ENCODE measurements at regions not wholly inside any gene's neighbourhood (a gene's known extent, or its start where the extent isn't known, plus 50 kb on each side); places are given as distances from the start of the nearest gene placed in this dataset.

GRCh38 chr21:32183396-32183795 lies 95.5 kb downstream of the MIS18A start:
- no peak for TF ChIP-seq CTCF (IDR thresholded peaks at IDR 0.05)
- Mint-ChIP-seq H3K27ac (no peak overlapping the region), H3K4me3 (no peak overlapping the region), H3K27me3 (ENCODE audit: low read depth in 2 of 2) (peaks cover 12 to 27% of the 10 kb centered on the region in 2 donors), H3K9me3 (no peaks in the 10 kb centered on the region), H3K36me3 (no peaks in the 10 kb centered on the region), H3K4me1 (no peaks in the 10 kb centered on the region)
- no peaks in the 10 kb centered on the region for H3K9me3 ChIP-seq (ENCODE audit: control insufficient read depth, insufficient read depth, low read length)
- ATAC-seq = no peak
- H3K36me3 ChIP-seq (ENCODE audit: control insufficient read depth, insufficient read depth, low read length) = no peaks in the 10 kb centered on the region
- H3K27me3 ChIP-seq (ENCODE audit: control insufficient read depth, insufficient read depth, low read length) = no peaks in the 10 kb centered on the region
- intact Hi-C loops (cut with micrococcal nuclease) = no loop called here
- no peak for DNase-seq
- H3K4me3 ChIP-seq (ENCODE audit: low read length) = no peak overlapping the region
- H3K27ac ChIP-seq (ENCODE audit: low read length) = no peak overlapping the region
- no peaks in the 10 kb centered on the region for H3K4me1 ChIP-seq (ENCODE audit: control insufficient read depth, insufficient read depth, low read length)

- intact Hi-C loops (cut with micrococcal nuclease) = no loop called here
- no peak overlapping the region for H3K27ac Mint-ChIP-seq
- ATAC-seq (no peak), DNase-seq (no peak)
- Histone ChIP-seq H3K4me1 (ENCODE audit: control insufficient read depth, insufficient read depth, low read length) (no peaks in the 10 kb centered on the region), H3K9me3 (ENCODE audit: control insufficient read depth, insufficient read depth, low read length) (no peaks in the 10 kb centered on the region), H3K4me3 (ENCODE audit: low read length) (no peak overlapping the region), H3K27ac (ENCODE audit: low read length) (no peak overlapping the region), H3K27me3 (ENCODE audit: control insufficient read depth, insufficient read depth, low read length) (no peaks in the 10 kb centered on the region), H3K36me3 (ENCODE audit: control insufficient read depth, insufficient read depth, low read length) (no peaks in the 10 kb centered on the region)
- no peaks in the 10 kb centered on the region for H3K36me3 Mint-ChIP-seq
- H3K4me1 Mint-ChIP-seq = no peaks in the 10 kb centered on the region
- no peak for TF ChIP-seq CTCF (IDR thresholded peaks at IDR 0.05)
- H3K4me3 Mint-ChIP-seq = no peak overlapping the region
- H3K9me3 Mint-ChIP-seq = no peaks in the 10 kb centered on the region
- 94% methylated on average over 5 of the region's 5 CpGs for WGBS (ENCODE audit: insufficient coverage)
- peaks cover 11 to 22% of the 10 kb centered on the region in 2 donors for H3K27me3 Mint-ChIP-seq (ENCODE audit: low read depth in 2 of 2)
Observed at GRCh38 chr21:32182449-32182848, 96.4 kb downstream of the MIS18A start.

GRCh38 chr21:32181457-32181856 lies 97.4 kb downstream of the MIS18A start:
- DNase-seq = no peak
- no peaks in the 10 kb centered on the region for H3K4me1 ChIP-seq (ENCODE audit: control insufficient read depth, insufficient read depth, low read length)
- H3K27me3 ChIP-seq (ENCODE audit: control insufficient read depth, insufficient read depth, low read length) = no peaks in the 10 kb centered on the region
- H3K9me3 ChIP-seq (ENCODE audit: control insufficient read depth, insufficient read depth, low read length) = no peaks in the 10 kb centered on the region
- Mint-ChIP-seq H3K4me3 (no peak overlapping the region), H3K27ac (no peak overlapping the region), H3K9me3 (no peaks in the 10 kb centered on the region), H3K4me1 (no peaks in the 10 kb centered on the region), H3K36me3 (no peaks in the 10 kb centered on the region), H3K27me3 (ENCODE audit: low read depth in 2 of 2) (peaks cover 10 to 20% of the 10 kb centered on the region in 2 donors)
- no peak overlapping the region for H3K4me3 ChIP-seq (ENCODE audit: low read length)
- TF ChIP-seq CTCF (IDR thresholded peaks at IDR 0.05) = no peak
- no peaks in the 10 kb centered on the region for H3K36me3 ChIP-seq (ENCODE audit: control insufficient read depth, insufficient read depth, low read length)
- intact Hi-C loops (cut with micrococcal nuclease) = no loop called here
- ATAC-seq = no peak
- no peak overlapping the region for H3K27ac ChIP-seq (ENCODE audit: low read length)
- WGBS (ENCODE audit: insufficient coverage) = 81% methylated on average over 1 of the region's 1 CpG

- Histone ChIP-seq H3K27me3 (ENCODE audit: control insufficient read depth, insufficient read depth, low read length) (peaks cover 5% of the 10 kb centered on the region), H3K4me1 (ENCODE audit: control insufficient read depth, insufficient read depth, low read length) (no peaks in the 10 kb centered on the region), H3K9me3 (ENCODE audit: control insufficient read depth, insufficient read depth, low read length) (no peaks in the 10 kb centered on the region), H3K36me3 (ENCODE audit: control insufficient read depth, insufficient read depth, low read length) (no peaks in the 10 kb centered on the region), H3K27ac (ENCODE audit: low read length) (no peak overlapping the region), H3K4me3 (ENCODE audit: low read length) (no peak overlapping the region)
- Mint-ChIP-seq H3K9me3 (no peaks in the 10 kb centered on the region), H3K36me3 (no peaks in the 10 kb centered on the region), H3K4me3 (no peak overlapping the region), H3K27ac (no peak overlapping the region), H3K27me3 (ENCODE audit: low read depth in 2 of 2) (peaks cover 13 to 22% of the 10 kb centered on the region in 2 donors), H3K4me1 (no peaks in the 10 kb centered on the region)
- intact Hi-C loops (cut with micrococcal nuclease) = no loop called here
- ATAC-seq (no peak), DNase-seq (no peak)
- TF ChIP-seq CTCF (IDR thresholded peaks at IDR 0.05) = no peak
Observed at GRCh38 chr21:32174819-32175218, 104.0 kb downstream of the MIS18A start.

Measured in natural killer cell (primary cell).